HG03521 (cell line): ENCODE measurements at regions not wholly inside any gene's neighbourhood (a gene's known extent, or its start where the extent isn't known, plus 50 kb on each side); places are given as distances from the start of the nearest gene placed in this dataset.

Source experiments
- ATAC-seq: cut with Tn5 transposase; IDR thresholded peaks from one replicate; pipeline ENCODE4 v1.9.1; 2021; ENCODE audit warnings: mild to moderate bottlenecking, moderate library complexity; ENCODE audit not compliant: unreplicated experiment

DNA sequence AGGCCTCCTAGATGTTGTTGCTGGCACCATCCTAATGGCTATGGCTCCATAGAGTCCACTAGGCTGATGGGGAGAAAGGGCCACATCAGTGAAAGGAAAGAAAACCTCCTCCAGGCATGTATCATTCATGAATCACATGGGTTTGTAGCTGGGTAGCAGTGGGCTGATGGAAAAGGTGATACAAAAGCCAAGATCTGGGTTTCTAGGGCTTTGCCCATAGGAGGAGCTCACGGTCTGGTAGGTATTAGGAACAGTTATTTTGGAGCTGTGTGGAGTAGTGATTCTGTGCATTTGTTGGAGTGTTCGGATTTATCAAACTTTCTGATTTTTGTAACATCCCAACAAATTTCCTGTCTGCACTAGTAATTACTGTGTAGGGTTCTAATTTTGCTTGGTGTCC, 259.2 kb downstream of the SLC4A3 start:
- ATAC-seq = no peak

- ATAC-seq = no peak
These were observed 260.4 kb downstream of the SLC4A3 start for GRCh38 chr2:219887870-219888269.

DNA sequence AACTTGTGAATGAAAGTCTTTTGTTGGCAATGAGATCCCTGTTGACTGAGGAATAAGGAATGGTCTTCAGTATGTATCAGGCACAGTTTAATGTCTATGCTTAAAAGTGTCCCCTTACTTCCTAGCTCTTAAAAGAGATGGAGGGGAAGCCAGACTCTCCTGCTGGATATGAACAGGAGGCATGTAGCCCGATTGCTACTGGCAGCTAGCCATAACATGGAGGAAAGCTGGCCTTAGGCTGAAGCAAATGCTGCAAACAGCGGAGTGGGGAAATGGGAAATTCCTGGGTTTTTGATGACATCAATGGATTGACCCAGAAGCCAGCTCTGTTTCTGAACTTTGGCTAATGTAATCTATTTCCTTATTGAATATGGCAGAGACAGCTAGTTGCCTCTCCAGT, 266.1 kb downstream of the SLC4A3 start:
- no peak for ATAC-seq

GRCh38 chr2:219897456-219897855, 270.0 kb downstream of the SLC4A3 start:
- no peak for ATAC-seq

- ATAC-seq = peak; percentile 81
These were observed 273.7 kb downstream of the SLC4A3 start for GRCh38 chr2:219901155-219901554.

- no peak for ATAC-seq
These were observed 275.6 kb downstream of the SLC4A3 start for GRCh38 chr2:219902891-219903552.

GRCh38 chr2:219905640-219906039, 278.2 kb downstream of the SLC4A3 start:
- no peak for ATAC-seq

- no peak for ATAC-seq
These were observed 278.9 kb downstream of the SLC4A3 start for GRCh38 chr2:219906114-219907010.

- no peak for ATAC-seq
These were observed 279.6 kb downstream of the SLC4A3 start for GRCh38 chr2:219907011-219907365.

- no peak for ATAC-seq
These were observed 281.1 kb downstream of the SLC4A3 start for GRCh38 chr2:219908538-219908937.

- ATAC-seq = no peak
These were observed 284.1 kb downstream of the SLC4A3 start for GRCh38 chr2:219911541-219911940.

GRCh38 chr2:219912491-219912921, 285.1 kb downstream of the SLC4A3 start:
- ATAC-seq = no peak

DNA sequence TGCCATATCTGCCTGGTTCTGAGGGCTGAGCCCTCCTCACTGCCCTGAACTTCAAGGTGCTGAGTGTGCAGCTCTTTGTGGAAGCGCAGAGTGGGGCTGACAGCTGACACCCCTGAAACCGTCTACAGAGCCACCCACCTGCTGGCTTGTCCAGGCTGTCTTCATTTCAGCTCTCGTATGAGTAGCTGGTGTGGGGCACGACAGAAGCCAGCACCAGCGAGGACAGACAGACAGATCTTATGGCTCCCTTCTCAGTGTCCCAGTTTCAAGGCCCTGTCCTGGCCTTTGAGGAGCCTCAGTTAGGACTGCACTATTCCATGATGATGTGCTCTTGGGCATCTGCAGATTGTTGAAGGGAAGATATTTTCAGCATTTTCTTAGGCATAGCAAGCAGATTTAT, 287.1 kb downstream of the SLC4A3 start:
- ATAC-seq = no peak

DNA sequence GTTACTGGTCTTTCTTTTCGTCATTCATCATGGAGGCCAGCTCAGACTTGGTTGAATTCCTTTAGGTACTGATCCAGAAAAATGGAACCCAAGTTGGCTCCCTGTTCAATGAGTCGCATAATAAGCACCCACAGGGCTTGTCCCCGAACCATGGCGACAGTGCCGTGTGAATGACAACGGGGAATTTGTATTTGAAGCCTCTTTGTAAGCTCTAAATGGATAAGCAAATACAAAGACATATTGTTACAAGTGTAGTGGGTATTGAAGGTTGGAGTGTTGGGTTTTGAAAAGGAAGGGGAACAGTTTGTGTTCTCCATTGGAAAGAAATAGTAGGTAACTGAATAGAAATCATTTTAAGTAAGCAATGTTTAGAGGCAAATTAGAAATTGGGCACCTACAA, 288.9 kb downstream of the SLC4A3 start:
- ATAC-seq = no peak

DNA sequence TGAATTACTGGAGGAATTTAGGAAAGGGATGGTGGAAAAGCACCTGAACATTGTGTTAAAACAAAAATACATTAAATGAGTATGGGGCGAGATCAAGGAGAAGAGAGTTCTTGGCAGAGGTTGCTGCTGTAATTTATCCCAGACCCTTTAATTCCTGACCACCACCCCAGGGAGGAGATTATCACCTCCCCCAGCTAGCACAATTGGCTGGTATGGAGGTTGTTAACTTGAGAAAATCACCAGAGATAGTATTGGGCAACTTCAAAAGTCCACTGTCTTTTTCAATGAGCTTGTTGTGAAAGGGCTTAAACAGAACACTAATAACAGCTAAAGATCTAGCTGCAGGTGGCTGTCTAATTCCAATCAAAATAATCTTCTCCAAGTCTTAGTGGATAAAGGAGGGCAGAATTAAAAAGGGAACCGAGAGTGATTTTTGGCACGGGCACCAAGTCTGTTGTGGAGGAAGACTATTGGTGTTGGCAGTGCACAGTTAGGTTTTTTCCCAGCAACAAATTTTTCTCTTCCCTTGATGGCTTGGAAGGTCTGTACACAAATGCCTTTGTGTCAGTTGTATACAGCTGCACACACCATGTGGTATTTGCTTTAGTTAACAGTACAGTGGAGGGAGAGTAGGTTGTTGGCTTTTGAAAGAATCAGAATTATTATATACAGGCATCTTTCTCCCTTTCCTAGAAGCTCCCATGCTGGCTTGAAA, 289.5 kb downstream of the SLC4A3 start:
- ATAC-seq = no peak

DNA sequence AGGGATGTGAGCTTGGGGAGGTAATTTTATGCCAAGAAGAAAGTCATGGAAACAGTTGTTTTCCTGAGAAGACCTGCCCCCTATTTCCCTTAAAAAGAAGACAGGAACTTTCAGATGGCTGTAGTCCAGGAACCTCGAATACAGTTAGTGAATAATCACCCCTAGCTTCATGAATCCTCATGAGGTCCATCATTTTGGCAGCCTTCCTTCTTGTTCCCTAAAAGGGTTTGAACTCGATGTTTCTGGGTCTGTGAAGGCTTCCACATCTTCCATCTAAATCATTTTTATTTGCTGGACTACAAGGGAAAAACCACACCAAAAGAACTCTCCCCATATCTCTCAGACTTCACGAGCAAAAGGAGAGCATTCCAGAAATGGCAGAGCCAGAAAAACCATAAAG, 290.8 kb downstream of the SLC4A3 start:
- ATAC-seq = no peak

GRCh38 chr2:219918944-219919343, 291.5 kb downstream of the SLC4A3 start:
- ATAC-seq = no peak

- ATAC-seq = no peak
These were observed 292.1 kb downstream of the SLC4A3 start for GRCh38 chr2:219919506-219919905.

GRCh38 chr2:219929835-219930234, 302.4 kb downstream of the SLC4A3 start:
- no peak for ATAC-seq

DNA sequence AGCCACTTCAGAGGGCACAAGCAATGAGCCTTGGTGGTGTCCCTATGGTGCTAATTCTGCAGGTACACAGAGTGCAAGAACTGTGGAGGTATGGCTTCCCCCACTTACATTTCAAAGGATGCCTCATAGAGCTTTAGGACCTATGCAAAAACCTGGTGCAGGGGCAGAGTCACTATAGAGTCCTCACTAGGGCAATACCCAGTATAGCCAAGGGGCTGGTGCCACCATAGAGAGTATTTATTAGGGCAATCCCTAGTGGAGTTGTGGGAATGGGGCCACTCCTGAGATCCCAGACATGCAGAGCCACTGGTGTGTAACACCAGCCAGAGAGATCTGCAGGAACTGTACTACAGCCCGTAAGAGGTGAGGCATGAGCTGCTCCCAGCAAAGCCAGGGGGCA, 312.2 kb downstream of the SLC4A3 start:
- ATAC-seq = no peak

DNA sequence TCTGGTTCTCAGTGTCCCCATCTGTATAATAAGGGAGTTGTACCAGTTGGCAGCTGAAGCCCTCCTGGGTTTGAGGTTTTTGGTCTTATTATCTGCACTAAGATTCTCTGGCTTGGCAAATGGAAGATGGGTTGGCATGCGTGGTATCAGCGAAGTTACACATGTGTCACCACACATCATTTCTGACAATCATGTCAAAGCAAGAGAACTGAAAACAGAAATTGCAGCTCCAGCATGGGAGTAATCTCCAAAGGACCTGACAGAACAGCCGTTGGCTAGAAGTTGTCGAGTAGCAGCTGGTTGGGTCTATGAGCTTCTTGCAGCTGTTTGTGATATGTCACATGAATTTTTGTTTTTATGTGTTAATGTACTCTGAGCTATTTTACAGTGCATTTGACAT, 317.4 kb downstream of the SLC4A3 start:
- ATAC-seq = no peak

DNA sequence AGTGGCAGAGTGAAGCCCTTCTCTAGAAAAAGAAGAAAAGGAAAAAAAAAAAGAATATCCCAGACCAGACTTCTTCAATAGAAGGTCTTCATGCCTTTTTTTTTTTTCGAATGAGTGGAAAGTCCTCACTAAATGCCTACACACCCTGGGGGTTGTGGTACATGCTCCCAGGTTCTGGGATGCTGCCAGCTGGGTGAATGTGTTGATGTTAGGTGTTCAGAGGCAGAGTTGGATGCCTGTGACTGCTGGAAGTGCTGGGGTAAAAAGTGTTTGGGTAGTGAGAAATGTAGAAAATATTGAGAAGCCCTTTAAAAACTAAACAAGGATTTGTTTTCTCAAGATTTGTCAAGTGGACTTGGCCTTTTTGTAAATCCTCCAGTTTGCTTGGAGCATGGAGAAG, 318.6 kb downstream of the SLC4A3 start:
- no peak for ATAC-seq
